Peyer's patch (tissue), 4 donors: ENCODE measurements at regions not wholly inside any gene's neighbourhood (a gene's known extent, or its start where the extent isn't known, plus 50 kb on each side); places are given as distances from the start of the nearest gene placed in this dataset.

ENCODE experiments used
- POLR2A ChIP-seq, 2 donors: fragments of 450-650 bp; IDR thresholded peaks; one replicate each; pipeline ENCODE4 v1.5.1; 2017; ENCODE audit warnings: antibody characterized with exemption in 2 of 2, mild to moderate bottlenecking in 2 of 2, moderate library complexity in 2 of 2
- TF ChIP-seq, protein P1 (sequence below), 6 experiments: fragments of 450-650 bp in 4 of 6; fragments of 200-600 bp in 2 of 6; sonication (generic) in 1 of 6; IDR thresholded peaks; one replicate each; pipeline ENCODE4 v1.5.1; 2017 to 2019; ENCODE audit warnings: antibody characterized with exemption in 6 of 6, mild to moderate bottlenecking in 3 of 6, moderate library complexity in 1 of 6

DNA sequence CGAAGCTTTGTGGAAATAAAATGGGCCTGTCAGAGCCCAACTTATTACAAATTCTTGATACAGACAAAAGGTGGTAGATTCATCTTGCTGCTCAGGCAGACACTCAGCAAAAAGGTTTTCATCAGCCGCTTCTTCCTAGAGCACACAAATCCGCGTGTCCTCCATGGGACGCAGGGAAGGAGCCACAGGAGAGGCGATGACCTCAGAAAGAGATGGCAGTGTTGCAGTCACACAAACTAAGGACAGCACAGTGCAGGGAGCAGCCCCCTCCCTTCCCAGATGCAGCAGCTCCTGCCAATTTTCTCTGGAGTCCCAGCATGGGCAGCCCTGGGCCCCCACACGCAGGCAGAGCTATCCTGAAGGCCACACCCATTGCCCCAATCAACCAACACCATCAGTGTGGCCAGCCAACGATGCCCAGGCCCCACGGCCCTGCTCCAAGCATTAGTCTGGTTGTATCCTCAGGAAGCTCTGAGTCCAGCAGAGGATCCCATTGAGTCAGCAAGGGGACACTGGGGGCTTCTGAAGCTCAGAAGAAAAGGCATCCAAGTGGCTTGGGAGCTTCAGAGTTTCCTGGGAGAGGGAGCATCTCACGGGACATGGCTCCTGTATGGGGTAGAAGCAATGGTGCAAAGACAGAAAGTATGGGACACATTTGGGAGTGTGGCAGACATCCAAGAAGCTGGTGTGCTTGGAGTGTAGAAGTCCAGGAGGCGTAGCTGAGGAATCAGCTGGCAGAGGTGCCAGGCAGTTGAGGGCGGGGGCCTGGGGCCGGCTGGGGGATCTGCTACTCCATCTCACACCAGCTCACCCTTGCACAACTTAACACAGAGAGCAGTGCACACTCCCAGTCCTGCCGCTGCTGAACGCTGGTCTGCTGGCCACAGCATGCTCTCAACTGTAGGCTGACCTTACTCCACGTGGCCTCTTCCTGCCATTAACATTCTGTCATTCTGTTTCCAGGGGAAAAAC, 142.1 kb upstream of the CST7 start:
- TF ChIP-seq, protein P1, sequence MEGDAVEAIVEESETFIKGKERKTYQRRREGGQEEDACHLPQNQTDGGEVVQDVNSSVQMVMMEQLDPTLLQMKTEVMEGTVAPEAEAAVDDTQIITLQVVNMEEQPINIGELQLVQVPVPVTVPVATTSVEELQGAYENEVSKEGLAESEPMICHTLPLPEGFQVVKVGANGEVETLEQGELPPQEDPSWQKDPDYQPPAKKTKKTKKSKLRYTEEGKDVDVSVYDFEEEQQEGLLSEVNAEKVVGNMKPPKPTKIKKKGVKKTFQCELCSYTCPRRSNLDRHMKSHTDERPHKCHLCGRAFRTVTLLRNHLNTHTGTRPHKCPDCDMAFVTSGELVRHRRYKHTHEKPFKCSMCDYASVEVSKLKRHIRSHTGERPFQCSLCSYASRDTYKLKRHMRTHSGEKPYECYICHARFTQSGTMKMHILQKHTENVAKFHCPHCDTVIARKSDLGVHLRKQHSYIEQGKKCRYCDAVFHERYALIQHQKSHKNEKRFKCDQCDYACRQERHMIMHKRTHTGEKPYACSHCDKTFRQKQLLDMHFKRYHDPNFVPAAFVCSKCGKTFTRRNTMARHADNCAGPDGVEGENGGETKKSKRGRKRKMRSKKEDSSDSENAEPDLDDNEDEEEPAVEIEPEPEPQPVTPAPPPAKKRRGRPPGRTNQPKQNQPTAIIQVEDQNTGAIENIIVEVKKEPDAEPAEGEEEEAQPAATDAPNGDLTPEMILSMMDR (IDR thresholded peaks at IDR 0.05) = no peak
- no peak for TF ChIP-seq POLR2A (IDR thresholded peaks at IDR 0.05)
